VCaP (cell line): ENCODE measurements at regions not wholly inside any gene's neighbourhood (a gene's known extent, or its start where the extent isn't known, plus 50 kb on each side); places are given as distances from the start of the nearest gene placed in this dataset.
A peak's percentile ranks its signal among the peaks of the same experiment; 100 is the strongest.
"Not testable (repeated sequence)": the region's sequence is repeated elsewhere in the genome, so short reads cannot be mapped to it uniquely, and the experiment has no call there.

Experiments
- H3K27ac ChIP-seq: fragments of 450-650 bp; 2 replicates; pipeline ENCODE4 v1.5.1; 2017
- CTCF ChIP-seq: fragments of 450-650 bp; conservative IDR thresholded peaks from 2 replicates; pipeline ENCODE4 v1.5.1; 2017; ENCODE audit warnings: mild to moderate bottlenecking, moderate library complexity

DNA sequence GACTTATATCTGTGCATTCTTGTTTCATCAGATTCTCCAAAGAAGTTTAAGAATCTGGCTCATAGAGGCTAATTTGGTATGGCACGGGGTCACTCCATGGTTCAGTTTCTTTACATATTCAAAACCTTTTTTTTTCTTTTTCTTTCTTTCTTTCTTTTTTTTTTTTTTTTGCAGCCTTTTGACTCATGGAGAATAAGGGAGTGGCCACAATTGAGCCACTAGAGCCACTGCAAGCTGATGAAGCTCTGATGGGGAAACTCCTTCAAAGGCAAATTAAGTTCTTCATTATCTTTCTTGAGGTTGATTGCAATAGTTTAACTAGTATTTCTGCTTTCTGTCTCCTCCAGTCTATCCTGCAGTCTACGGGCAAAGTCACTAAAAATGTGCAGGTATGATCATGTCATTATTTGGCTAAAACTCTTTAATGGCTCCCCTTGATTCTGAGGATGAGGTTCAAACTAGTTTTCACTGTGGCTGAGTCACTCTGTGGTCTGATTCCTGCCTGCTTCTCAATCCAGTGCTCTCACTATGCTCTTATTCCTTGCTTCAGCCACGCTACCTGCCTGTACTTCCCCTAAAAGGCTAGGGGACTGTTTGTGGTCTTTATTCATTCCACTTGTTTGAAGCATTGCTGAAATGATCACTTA lies 93.5 kb upstream of the RIOK2 start:
- TF ChIP-seq CTCF: no peak
- H3K27ac ChIP-seq: no peak overlapping the region

- TF ChIP-seq CTCF: no peak
- no peak overlapping the region for H3K27ac ChIP-seq
Measured at GRCh38 chr5:97281257-97281656, 98.2 kb upstream of the RIOK2 start.

DNA sequence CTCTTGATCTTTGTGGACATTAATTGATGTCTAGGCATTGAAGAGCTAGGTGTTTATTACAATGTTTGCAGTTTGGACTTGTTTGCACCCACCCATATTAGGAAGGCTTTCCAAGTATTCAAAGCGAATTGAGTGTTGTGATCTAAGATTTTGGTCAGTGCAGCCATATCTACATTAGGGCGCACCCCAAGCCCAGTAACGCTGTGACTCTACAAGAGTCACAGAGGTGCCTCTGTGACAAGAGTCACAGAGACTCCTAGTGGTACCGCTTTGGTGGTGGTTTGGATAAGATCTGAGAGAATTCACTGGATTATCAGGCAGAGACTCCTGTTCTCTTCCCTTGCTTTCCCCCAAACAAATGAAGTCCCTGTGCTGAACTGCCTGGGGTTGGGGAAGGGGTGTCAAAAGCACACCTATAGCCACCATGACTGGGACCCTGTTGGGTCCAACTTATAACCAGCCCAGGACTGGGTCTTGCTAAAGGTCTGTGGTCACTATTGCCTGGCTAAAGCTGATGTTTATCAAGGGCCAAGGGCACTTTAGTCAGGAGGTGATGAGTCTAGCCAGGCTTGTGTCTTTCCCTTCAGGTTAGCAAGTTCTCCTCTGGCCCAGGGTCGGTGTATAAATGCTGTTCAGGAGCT lies 114.1 kb upstream of the RIOK2 start:
- TF ChIP-seq CTCF: peak; percentile 94

DNA sequence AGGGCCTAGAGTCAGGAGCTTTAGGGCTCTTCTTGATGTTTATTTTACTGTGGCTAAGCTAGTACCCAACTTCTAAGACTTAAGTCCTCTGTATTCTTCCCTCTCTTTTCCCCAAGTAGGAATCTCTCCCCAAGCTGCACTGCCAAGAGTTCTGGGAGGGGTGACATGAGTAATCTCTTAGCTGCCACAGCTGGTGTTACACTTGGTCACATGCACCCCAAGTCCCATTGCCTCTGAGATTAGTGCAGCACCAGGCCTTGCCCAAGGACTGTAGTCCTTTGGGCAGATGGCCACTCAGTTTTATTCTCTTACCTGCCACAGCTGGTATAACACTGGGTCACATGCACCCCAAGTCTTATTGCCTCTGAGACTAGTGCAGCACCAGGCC lies 114.7 kb upstream of the RIOK2 start:
- TF ChIP-seq CTCF: no peak
- no peak overlapping the region for H3K27ac ChIP-seq

More for the DNA sequence above, 114.1 kb upstream of the RIOK2 start:
- no peak overlapping the region for H3K27ac ChIP-seq

- not testable (repeated sequence) for H3K27ac ChIP-seq
Measured at GRCh38 chr5:97301181-97301580, 118.1 kb upstream of the RIOK2 start.

DNA sequence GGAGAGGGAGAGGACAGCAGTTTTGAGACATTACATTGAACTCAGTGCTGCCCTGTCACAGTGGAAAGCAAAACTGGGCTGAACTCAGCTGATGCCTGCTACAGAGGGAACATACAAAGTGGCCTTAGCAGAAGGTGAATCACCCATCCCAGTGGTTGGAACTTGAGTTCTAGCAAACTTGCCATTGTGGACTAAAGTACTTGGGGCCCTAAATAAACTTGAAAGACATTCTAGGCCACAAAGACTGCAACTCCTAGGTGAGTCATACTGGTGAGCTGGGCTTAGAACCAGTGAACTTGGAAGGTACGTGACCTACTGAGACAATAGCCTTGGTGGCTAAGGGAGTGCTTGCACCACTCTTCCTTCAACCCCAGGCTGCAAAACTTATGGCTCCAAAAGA lies 155.7 kb upstream of the RIOK2 start:
- no peak overlapping the region for H3K27ac ChIP-seq
- no peak for TF ChIP-seq CTCF

GRCh38 chr5:97355775-97356174 lies 172.7 kb upstream of the RIOK2 start:
- TF ChIP-seq CTCF: no peak
- H3K27ac ChIP-seq: no peak overlapping the region

- H3K27ac ChIP-seq: no peak overlapping the region
- TF ChIP-seq CTCF: no peak
Measured at GRCh38 chr5:97363577-97363976, 180.5 kb upstream of the RIOK2 start.
